GM10248 (cell line): ENCODE measurements at regions not wholly inside any gene's neighbourhood (a gene's known extent, or its start where the extent isn't known, plus 50 kb on each side); places are given as distances from the start of the nearest gene placed in this dataset.

Source experiments
- CTCF ChIA-PET: fragments of 300-600 bp; sonication (Branson Sonifier 250); formaldehyde crosslinking; extraction: SDS; loops from one replicate; lab custom pipeline; 2021; ENCODE audit warnings: antibody characterized with exemption; lab: Yijun Ruan, JAX
- POLR2A ChIA-PET: fragments of 350-650 bp; sonication (Branson Sonifier 250); formaldehyde crosslinking; extraction: SDS; loops from one replicate; lab custom pipeline; 2020; ENCODE audit warnings: antibody characterized with exemption; lab: Yijun Ruan, JAX
- DNase-seq: peaks from one replicate; pipeline ENCODE4 v3.0.0; 2012; ENCODE audit errors: extremely low spot score
- CTCF ChIP-seq: IDR thresholded peaks from 2 replicates; pipeline ENCODE4 v1.5.1; 2012; ENCODE audit warnings: mild to moderate bottlenecking, low read depth; ENCODE audit errors: extremely low read depth, missing control alignments, control extremely low read depth

- POLR2A ChIA-PET: no interaction called here
- CTCF ChIA-PET: no interaction called here
- no peak for DNase-seq
- no peak for TF ChIP-seq CTCF
These were observed 234.3 kb downstream of the CDCA7 start for GRCh38 chr2:173588931-173589369.

- no peak for TF ChIP-seq CTCF
- ChIA-PET POLR2A (no interaction called here), CTCF (no interaction called here)
- DNase-seq: no peak
These were observed 235.1 kb downstream of the CDCA7 start for GRCh38 chr2:173589604-173590275.

- CTCF ChIA-PET: no interaction called here
- TF ChIP-seq CTCF: no peak
- no peak for DNase-seq
These were observed 235.7 kb downstream of the CDCA7 start for GRCh38 chr2:173590276-173590861.

DNA sequence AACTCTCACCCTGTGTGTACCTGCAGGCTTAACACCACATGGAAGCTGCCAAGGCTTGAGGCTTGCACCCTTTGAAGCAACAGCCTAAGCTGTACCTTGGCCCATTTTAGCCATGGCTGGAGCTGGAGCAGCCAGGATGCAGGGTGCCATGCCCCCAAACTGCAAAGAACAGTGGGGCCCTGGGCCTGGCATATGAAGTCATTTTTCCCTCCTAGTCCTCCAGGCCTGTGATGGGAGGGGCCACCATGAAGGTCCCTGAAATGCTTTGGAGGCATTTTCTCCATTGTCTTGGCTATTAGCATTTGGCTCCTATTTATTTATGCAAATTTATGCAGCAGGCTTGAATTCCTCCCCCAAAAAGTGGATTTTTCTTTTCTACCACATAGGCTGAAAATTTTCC is 238.4 kb downstream of the CDCA7 start:
- TF ChIP-seq CTCF: no peak
- no peak for DNase-seq
- ChIA-PET POLR2A (no interaction called here), CTCF (no interaction called here)

More at GRCh38 chr2:173590276-173590861, 235.7 kb downstream of the CDCA7 start:
- POLR2A ChIA-PET: no interaction called here

DNA sequence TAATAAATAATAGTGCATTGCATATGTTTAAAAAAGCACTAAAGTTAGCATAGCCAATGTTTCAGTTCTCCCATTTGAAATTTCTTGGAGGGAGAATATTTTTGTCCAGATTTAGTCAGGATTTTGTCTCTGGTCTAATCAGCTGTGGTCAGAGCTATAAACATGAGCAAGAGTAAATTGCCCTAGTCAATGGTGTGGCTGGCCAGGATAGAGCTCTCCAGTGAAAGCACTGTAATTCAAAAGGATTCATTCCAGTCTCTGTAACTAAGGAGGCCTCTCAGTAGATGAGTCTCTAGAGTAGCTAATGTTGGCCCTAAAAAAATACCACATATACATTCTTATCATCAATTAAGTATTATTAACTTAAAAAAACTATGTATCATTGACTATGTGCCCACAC is 241.6 kb downstream of the CDCA7 start:
- TF ChIP-seq CTCF: no peak
- POLR2A ChIA-PET: no interaction called here

GRCh38 chr2:173598525-173598924 is 243.9 kb downstream of the CDCA7 start:
- POLR2A ChIA-PET: no interaction called here
- TF ChIP-seq CTCF: no peak
- DNase-seq: no peak
- CTCF ChIA-PET: no interaction called here

More for the DNA sequence above, 241.6 kb downstream of the CDCA7 start:
- CTCF ChIA-PET: no interaction called here
- DNase-seq: no peak
